ENCODE measurements at regions not wholly inside any gene's neighbourhood (a gene's known extent, or its start where the extent isn't known, plus 50 kb on each side); places are given as distances from the start of the nearest gene placed in this dataset.

DNA sequence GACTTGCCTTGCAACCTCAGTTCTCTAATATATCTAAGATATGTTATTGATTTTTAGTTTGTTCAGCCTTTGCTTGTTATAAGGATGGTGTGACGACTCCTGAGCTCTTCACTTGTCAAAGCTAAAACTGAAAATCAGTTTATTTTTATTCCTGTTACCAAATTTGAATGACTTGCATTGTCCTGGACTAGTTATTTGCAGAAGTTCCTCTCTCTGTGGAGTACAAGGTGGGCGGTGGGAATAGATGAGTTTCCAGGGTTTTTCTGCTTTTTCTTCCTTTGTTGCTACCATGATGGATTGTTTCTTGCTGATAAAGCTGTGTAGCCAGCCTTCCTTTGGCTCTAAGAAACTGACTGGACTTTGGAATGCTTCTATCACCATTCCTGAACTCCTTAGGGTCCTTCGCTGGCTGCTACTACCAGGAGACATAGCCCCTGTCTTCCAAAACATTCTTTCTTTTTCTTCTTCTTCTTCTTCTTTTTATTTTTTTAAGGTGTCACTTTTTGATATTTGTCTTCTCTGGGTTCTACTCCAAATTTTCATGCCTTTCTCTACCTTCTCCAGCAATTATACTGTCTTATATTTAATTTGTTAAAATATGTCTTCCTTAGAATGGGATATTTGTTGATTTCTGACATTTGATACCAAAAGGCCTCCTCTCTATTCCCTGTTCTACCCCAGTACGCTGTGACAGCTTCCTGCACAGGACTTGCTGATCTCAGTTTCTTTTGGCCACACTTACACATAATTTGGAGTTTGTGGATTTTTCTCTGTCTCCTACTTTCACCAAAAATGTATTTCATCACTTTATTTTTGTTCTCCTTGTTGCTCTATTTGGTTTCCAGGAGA lies 145.1 kb upstream of the THRB start:
- TF ChIP-seq SPI1 (IDR thresholded peaks at IDR 0.05; ENCODE audit: borderline replicate concordance, low read depth) (no peak), GABPA (IDR thresholded peaks at IDR 0.05; ENCODE audit: low read depth) (no peak)
- TF ChIP-seq, protein P1, sequence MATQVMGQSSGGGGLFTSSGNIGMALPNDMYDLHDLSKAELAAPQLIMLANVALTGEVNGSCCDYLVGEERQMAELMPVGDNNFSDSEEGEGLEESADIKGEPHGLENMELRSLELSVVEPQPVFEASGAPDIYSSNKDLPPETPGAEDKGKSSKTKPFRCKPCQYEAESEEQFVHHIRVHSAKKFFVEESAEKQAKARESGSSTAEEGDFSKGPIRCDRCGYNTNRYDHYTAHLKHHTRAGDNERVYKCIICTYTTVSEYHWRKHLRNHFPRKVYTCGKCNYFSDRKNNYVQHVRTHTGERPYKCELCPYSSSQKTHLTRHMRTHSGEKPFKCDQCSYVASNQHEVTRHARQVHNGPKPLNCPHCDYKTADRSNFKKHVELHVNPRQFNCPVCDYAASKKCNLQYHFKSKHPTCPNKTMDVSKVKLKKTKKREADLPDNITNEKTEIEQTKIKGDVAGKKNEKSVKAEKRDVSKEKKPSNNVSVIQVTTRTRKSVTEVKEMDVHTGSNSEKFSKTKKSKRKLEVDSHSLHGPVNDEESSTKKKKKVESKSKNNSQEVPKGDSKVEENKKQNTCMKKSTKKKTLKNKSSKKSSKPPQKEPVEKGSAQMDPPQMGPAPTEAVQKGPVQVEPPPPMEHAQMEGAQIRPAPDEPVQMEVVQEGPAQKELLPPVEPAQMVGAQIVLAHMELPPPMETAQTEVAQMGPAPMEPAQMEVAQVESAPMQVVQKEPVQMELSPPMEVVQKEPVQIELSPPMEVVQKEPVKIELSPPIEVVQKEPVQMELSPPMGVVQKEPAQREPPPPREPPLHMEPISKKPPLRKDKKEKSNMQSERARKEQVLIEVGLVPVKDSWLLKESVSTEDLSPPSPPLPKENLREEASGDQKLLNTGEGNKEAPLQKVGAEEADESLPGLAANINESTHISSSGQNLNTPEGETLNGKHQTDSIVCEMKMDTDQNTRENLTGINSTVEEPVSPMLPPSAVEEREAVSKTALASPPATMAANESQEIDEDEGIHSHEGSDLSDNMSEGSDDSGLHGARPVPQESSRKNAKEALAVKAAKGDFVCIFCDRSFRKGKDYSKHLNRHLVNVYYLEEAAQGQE (IDR thresholded peaks at IDR 0.05; ENCODE audit: insufficient replicate concordance, low read depth): no peak
- TF ChIP-seq, protein P2, sequence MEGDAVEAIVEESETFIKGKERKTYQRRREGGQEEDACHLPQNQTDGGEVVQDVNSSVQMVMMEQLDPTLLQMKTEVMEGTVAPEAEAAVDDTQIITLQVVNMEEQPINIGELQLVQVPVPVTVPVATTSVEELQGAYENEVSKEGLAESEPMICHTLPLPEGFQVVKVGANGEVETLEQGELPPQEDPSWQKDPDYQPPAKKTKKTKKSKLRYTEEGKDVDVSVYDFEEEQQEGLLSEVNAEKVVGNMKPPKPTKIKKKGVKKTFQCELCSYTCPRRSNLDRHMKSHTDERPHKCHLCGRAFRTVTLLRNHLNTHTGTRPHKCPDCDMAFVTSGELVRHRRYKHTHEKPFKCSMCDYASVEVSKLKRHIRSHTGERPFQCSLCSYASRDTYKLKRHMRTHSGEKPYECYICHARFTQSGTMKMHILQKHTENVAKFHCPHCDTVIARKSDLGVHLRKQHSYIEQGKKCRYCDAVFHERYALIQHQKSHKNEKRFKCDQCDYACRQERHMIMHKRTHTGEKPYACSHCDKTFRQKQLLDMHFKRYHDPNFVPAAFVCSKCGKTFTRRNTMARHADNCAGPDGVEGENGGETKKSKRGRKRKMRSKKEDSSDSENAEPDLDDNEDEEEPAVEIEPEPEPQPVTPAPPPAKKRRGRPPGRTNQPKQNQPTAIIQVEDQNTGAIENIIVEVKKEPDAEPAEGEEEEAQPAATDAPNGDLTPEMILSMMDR (IDR thresholded peaks at IDR 0.05; ENCODE audit: insufficient read depth, low read length): no peak
- no peak overlapping the region for H3K4me3 ChIP-seq (replicated peaks; ENCODE audit: insufficient read depth, low read length)
- H3K27ac ChIP-seq (replicated peaks): no peak overlapping the region
- DNase-seq (ENCODE audit: low read depth in 1 of 2, low spot score in 1 of 2): no peak
- no peaks in the 10 kb centered on the region for H3K27me3 ChIP-seq (ENCODE audit: insufficient read depth, poor library complexity, severe bottlenecking)

DNA sequence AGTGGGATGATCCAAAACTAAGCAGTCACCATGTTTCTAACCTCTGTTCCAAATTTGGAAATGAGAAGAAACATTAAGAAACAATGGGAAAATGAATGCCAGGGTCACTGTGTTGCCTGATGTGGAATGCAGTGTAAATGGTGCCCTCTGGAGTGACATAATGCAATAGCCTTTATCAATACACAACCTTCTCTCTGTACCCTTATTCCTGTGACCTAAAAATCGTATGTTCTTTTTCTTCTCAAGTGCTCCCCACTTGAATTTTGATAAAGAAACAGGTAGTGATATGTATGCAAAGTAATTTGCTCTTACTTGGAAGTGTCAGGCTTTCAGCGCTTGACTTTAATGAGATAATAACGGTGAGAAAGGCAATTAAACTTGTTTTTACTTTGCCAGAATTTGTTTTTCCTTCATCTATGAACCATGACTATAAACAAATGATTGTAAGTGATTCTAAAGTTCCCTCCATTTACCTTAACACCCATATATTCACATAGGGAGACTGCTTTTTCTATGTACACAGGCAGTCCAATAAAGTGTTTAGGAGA lies 145.8 kb upstream of the THRB start:
- DNase-seq (ENCODE audit: low read depth in 1 of 2, low spot score in 1 of 2): no peak
- no peak overlapping the region for H3K27ac ChIP-seq (replicated peaks)
- TF ChIP-seq, protein P2 (IDR thresholded peaks at IDR 0.05; ENCODE audit: insufficient read depth, low read length): peak; percentile 4
- TF ChIP-seq POLR2AphosphoS5 (IDR thresholded peaks at IDR 0.05; ENCODE audit: low read depth): no peak
- H3K4me3 ChIP-seq (replicated peaks; ENCODE audit: insufficient read depth, low read length): no peak overlapping the region
- no peaks in the 10 kb centered on the region for H3K27me3 ChIP-seq (ENCODE audit: insufficient read depth, poor library complexity, severe bottlenecking)

DNA sequence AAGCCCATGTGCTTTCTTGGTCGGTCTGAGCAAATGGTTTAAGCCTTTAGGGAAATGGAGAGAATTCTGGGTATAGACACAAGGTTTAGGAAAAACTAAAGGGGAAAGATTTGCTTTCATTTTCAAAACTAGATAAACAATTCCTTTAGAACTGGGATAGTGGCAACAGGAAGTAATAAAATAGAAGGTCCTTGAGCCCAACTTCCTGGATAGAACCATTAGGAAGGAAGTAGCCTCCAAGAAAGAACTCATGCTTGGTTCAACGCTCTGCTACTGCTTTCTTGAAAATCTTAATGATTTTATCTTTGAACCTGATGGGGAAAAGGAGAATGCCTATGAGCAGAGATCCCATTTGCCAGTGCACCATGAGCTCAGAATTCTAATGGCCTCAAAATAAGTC lies 147.0 kb upstream of the THRB start:
- Histone ChIP-seq H3K27ac (replicated peaks) (no peak overlapping the region), H3K4me3 (replicated peaks; ENCODE audit: insufficient read depth, low read length) (no peak overlapping the region), H3K27me3 (ENCODE audit: insufficient read depth, poor library complexity, severe bottlenecking) (no peaks in the 10 kb centered on the region)
- TF ChIP-seq, protein P2 (IDR thresholded peaks at IDR 0.05; ENCODE audit: insufficient read depth, low read length): no peak
- TF ChIP-seq GABPA (IDR thresholded peaks at IDR 0.05; ENCODE audit: low read depth) (no peak), POLR2AphosphoS5 (IDR thresholded peaks at IDR 0.05; ENCODE audit: low read depth) (no peak)
- DNase-seq (ENCODE audit: low read depth in 1 of 2, low spot score in 1 of 2): no peak

DNA sequence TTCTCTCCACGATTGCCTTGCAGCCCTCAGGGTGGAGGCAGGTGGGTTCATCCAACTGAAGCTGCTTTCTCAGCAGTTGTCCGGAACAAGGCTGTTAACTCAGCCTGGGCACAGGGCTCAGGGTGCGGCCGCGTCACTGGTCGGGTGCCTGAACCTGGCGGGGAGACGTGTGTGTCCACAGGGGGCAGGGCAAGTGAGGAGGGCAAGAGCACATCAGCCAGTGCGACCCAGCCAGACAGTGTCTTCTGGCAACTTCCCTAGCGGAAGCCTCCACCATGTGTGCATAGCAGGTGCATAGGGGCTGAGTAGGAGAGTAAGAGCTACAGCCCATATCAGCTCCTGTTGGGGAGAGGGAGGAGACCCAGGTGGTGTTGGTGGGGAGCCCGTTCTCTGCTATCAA lies 150.4 kb upstream of the THRB start:
- Histone ChIP-seq H3K27ac (replicated peaks) (no peak overlapping the region), H3K4me3 (replicated peaks; ENCODE audit: insufficient read depth, low read length) (no peak overlapping the region), H3K27me3 (ENCODE audit: insufficient read depth, poor library complexity, severe bottlenecking) (no peaks in the 10 kb centered on the region)
- no peak for DNase-seq (ENCODE audit: low read depth in 1 of 2, low spot score in 1 of 2)
- TF ChIP-seq GABPA (IDR thresholded peaks at IDR 0.05; ENCODE audit: low read depth): no peak
- TF ChIP-seq, protein P2 (IDR thresholded peaks at IDR 0.05; ENCODE audit: insufficient read depth, low read length): no peak
- no peak for TF ChIP-seq SPI1 (IDR thresholded peaks at IDR 0.05; ENCODE audit: borderline replicate concordance, low read depth)
- TF ChIP-seq, protein P1 (IDR thresholded peaks at IDR 0.05; ENCODE audit: insufficient replicate concordance, low read depth): no peak
- no peak for TF ChIP-seq POLR2AphosphoS5 (IDR thresholded peaks at IDR 0.05; ENCODE audit: low read depth)
